ENCODE measurements at regions not wholly inside any gene's neighbourhood (a gene's known extent, or its start where the extent isn't known, plus 50 kb on each side); places are given as distances from the start of the nearest gene placed in this dataset.
A peak's percentile ranks its signal among the peaks of the same experiment; 100 is the strongest.

DNA sequence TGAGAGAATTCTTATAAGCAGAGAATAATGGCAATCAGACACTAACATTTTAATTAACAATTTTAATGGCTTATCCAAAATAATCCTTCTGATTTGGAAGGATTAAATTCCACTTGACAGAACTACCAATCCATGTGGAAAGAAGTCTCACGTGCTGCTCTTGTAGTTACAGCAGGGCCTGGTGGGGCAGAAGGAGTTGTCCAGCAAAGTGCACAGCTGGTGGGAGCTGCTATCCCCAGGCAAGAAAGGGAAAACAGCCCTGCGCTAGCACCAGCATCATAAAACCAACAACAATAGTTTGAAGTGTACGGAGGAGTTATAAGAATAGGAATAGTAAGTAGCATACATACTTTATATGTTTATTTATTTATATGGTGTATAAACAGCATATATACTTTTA lies 127.4 kb upstream of the TRIM2 start:
- no peak for DNase-seq (ENCODE audit: low spot score)

- no peak for DNase-seq (ENCODE audit: low spot score)
Observed at GRCh38 chr4:153079857-153080391, 124.3 kb upstream of the TRIM2 start.

GRCh38 chr4:153081006-153081580 lies 123.2 kb upstream of the TRIM2 start:
- DNase-seq (ENCODE audit: low spot score): no peak

DNA sequence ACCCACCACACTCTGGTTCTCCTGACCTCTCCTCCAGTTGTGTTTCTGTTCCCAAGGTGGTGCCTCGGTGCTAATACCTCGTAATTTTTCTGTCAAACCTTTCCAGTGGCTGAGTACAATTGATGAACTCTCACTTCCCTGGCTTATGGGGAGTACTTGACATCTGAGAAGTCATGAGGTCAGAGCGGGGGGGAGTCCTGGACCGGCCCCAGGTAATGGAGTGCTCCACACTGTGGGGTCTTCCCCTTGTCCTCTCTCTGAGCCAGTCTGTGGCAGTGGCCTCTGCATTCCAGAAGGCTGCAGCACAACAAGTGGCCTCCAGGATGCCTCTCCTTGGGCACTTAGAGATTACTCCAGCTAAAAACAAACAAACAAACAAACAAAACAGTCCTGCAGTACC lies 122.5 kb upstream of the TRIM2 start:
- no peak for DNase-seq (ENCODE audit: low spot score)

DNA sequence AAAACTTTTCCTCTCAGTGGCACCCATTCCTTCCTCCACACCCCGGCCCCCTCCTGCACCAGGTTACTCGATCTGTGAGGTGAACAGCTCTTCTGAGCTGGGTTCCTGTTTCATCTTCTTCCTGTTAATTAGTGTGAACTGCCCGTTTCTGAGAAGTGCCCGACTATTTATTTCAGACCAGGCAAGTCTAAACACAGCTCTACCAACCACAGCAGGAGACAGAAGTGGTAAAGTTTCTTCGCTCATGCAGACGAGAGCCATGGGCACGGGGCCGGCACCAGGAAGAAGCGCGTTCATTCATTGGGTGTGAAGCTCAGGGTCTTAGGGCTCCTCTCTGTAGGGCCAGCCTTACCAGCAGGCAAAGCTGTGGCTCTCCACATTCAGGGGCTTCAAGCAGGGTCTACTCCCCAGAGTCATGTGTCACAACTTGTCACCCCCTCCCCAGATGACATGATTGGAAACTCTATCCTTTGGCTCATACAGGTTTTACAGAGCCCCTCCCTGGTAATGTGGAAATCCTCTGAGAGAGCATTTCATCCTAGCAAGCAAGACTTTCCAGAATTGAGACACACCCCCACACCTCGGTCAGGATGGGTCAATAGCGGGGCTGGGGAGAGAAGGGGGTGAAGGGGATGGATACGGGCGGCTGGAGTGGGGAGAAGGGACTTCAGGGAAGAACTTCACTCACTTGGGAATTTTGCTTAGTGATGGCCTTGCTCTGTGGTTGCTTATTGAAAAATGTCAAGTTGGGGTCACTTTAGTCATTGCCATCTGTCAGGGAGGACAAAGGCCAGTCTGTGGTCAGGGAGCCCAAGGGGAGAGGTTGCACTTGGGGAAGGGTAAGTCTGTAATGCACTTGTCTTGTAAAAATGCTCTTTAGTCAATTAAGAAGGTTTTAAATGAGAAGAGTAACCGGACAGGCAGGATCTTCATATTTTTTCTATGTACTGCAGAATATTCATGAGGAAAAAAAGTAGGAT lies 121.6 kb upstream of the TRIM2 start:
- DNase-seq (ENCODE audit: low spot score): peak; percentile 34

GRCh38 chr4:153083447-153083947 lies 120.7 kb upstream of the TRIM2 start:
- peak; percentile 46 for DNase-seq (ENCODE audit: low spot score)

DNA sequence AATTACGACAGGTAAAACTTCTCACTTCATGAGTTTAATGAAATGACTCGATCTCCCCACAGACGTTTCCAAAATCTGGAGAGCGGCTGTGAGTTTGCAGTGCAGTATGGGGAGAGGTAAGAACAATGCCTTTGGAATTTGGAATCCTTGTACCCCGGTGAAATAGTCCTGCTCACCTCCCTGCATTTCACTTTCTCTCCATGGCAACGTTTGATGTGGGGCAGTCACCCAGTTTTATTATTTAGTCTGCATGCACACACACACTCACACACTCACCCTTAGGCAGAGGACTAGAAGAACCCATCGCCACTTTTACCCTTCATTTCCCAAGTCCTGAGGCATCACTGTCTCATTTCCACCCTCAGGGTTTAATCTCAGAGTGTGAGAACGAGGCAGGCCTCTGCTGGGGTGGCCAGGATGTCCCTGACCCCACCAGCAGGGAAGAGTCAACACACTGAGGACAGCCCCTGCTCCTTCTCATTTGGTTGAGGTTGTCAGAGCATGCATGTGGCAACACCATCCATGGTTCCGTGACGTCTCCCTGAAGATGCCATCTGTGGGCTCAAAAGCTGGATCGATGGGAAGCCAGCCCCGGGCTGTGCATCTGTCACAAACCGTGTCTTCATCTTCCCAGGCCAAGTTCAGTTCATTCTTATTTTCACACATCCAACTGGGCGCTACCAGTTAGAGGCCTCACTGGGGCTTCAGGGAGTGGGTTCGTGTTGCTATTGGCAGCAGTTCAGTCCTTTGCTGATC lies 119.8 kb upstream of the TRIM2 start:
- DNase-seq (ENCODE audit: low spot score): no peak

GRCh38 chr4:153084980-153085630 lies 119.1 kb upstream of the TRIM2 start:
- peak; percentile 87 for DNase-seq (ENCODE audit: low spot score)

GRCh38 chr4:153087671-153088194 lies 116.5 kb upstream of the TRIM2 start:
- no peak for DNase-seq (ENCODE audit: low spot score)

DNA sequence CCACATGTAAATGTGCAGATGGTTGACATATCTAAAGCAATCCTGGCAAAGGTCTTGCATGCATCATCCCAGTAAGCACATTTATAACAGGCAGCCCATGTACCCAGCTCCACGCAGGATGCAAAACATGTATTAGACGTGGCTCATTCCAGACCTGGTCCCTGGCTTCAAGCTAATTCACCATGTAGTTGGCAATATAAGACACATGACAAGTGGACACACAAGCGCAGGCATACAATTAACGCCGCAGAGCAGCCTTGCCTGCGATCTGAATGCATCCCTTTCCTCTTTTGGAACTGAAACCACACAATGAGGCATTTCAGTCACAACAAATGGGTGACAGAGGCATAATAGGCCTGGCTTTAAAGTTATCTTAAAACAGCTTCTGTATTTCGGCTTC lies 114.5 kb upstream of the TRIM2 start:
- no peak for DNase-seq (ENCODE audit: low spot score)

- no peak for DNase-seq (ENCODE audit: low spot score)
Observed at GRCh38 chr4:153090181-153090580, 114.1 kb upstream of the TRIM2 start.

- no peak for DNase-seq (ENCODE audit: low spot score)
Observed at GRCh38 chr4:153090670-153091385, 113.4 kb upstream of the TRIM2 start.

DNA sequence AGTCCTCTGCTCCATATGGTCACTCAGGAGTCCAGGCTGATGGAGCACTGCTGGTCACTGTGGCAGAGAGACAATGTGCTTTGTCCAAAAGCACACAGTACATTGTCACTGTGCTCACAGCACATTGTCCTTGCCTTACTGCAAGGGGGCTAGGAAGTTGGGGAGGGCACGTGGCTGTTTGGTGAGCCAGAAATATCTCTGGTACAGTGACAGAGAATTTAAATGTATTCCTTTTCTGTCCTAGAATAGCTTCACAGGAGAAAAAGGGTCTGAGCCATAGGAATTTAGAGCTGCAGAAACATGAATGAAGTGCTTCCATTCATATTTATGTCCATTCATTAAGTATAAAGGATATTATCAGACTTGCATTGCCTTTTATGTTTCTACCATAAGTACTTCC lies 110.8 kb upstream of the TRIM2 start:
- DNase-seq (ENCODE audit: low spot score): no peak

DNA sequence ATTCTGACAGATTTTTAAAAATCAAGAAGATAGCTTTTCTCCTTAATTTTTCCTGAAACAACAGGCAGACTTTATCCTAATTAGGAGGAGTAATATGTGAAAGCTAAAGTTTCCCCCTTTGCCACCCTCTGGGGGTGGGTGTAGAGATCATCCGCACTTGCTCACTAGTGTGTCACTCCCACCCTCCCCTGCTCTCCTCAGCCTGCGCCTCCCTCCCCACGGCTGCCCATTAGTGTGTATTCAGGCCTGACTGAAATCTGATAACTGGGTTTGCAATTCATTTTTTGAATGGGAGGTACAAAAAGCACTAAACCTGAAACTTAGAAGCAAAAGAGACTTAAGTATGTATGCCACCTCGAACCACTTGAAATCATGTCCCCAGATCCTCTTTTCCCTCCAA lies 110.4 kb upstream of the TRIM2 start:
- DNase-seq (ENCODE audit: low spot score): no peak

GRCh38 chr4:153094435-153094834 lies 109.8 kb upstream of the TRIM2 start:
- DNase-seq (ENCODE audit: low spot score): no peak

GRCh38 chr4:153095448-153096204 lies 108.6 kb upstream of the TRIM2 start:
- DNase-seq (ENCODE audit: low spot score): no peak

- DNase-seq (ENCODE audit: low spot score): no peak
Observed at GRCh38 chr4:153096344-153096743, 107.9 kb upstream of the TRIM2 start.

DNA sequence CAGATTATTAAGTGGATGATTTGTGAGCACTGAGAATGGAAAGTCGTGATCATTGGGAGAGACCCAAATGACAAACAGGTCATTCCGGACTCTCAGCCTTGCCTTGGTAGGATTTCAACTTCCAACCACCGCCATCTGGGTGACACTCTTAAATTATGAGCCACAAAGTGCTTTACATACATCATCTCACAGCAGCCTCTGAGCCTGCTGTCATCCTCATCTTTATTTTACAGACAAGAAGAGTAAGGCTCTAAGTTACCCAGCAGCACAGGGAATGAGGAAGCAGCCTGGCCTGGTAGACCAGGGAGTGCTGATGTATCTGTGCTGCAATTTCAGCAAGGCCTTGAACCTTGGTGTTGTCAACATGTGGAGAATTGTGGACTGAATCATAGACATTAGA lies 105.8 kb upstream of the TRIM2 start:
- no peak for DNase-seq (ENCODE audit: low spot score)

- no peak for DNase-seq (ENCODE audit: low spot score)
Observed at GRCh38 chr4:153099391-153100140, 104.7 kb upstream of the TRIM2 start.
